ENCODE measurements at regions not wholly inside any gene's neighbourhood (a gene's known extent, or its start where the extent isn't known, plus 50 kb on each side); places are given as distances from the start of the nearest gene placed in this dataset.
"Not testable (repeated sequence)": the region's sequence is repeated elsewhere in the genome, so short reads cannot be mapped to it uniquely, and the experiment has no call there.

- no peak for DNase-seq (ENCODE audit: low read depth in 1 of 2, low spot score in 1 of 2)
- no peaks in the 10 kb centered on the region for H3K36me3 ChIP-seq
- no peaks in the 10 kb centered on the region for H3K9me3 ChIP-seq (ENCODE audit: low read depth)
- no peak for TF ChIP-seq CTCF (IDR thresholded peaks at IDR 0.05; ENCODE audit: low read depth, low read length)
- H3K4me3 ChIP-seq: no peak overlapping the region
- H3K4me1 ChIP-seq (ENCODE audit: low read depth): no peaks in the 10 kb centered on the region
- H3K27ac ChIP-seq: no peak overlapping the region
- H3K27me3 ChIP-seq: peaks cover 6% of the 10 kb centered on the region
These were observed 347.3 kb downstream of the TEX29 start for GRCh38 chr13:111667757-111668156.

GRCh38 chr13:111668451-111668850 lies 348.0 kb downstream of the TEX29 start:
- no peak overlapping the region for H3K27ac ChIP-seq

GRCh38 chr13:111672198-111672597 lies 351.8 kb downstream of the TEX29 start:
- not testable (repeated sequence) for H3K27ac ChIP-seq; H3K4me3 ChIP-seq; H3K27me3 ChIP-seq; H3K36me3 ChIP-seq; H3K4me1 ChIP-seq (ENCODE audit: low read depth); DNase-seq (ENCODE audit: low read depth in 1 of 2, low spot score in 1 of 2); H3K9me3 ChIP-seq (ENCODE audit: low read depth)

More at GRCh38 chr13:111668451-111668850, 348.0 kb downstream of the TEX29 start:
- TF ChIP-seq CTCF (IDR thresholded peaks at IDR 0.05; ENCODE audit: low read depth, low read length): no peak
- no peaks in the 10 kb centered on the region for H3K4me1 ChIP-seq (ENCODE audit: low read depth)
- no peak overlapping the region for H3K4me3 ChIP-seq
- no peak for DNase-seq (ENCODE audit: low read depth in 1 of 2, low spot score in 1 of 2)
- H3K9me3 ChIP-seq (ENCODE audit: low read depth): no peaks in the 10 kb centered on the region
- H3K27me3 ChIP-seq: peaks cover 6% of the 10 kb centered on the region
- H3K36me3 ChIP-seq: no peaks in the 10 kb centered on the region

GRCh38 chr13:111678120-111678882 lies 357.9 kb downstream of the TEX29 start:
- H3K9me3 ChIP-seq (ENCODE audit: low read depth); H3K4me1 ChIP-seq (ENCODE audit: low read depth); H3K27ac ChIP-seq; H3K27me3 ChIP-seq; DNase-seq (ENCODE audit: low read depth in 1 of 2, low spot score in 1 of 2); H3K36me3 ChIP-seq; H3K4me3 ChIP-seq: not testable (repeated sequence)

- H3K9me3 ChIP-seq (ENCODE audit: low read depth); H3K36me3 ChIP-seq; H3K4me3 ChIP-seq; H3K27me3 ChIP-seq; DNase-seq (ENCODE audit: low read depth in 1 of 2, low spot score in 1 of 2); H3K4me1 ChIP-seq (ENCODE audit: low read depth); H3K27ac ChIP-seq: not testable (repeated sequence)
These were observed 359.2 kb downstream of the TEX29 start for GRCh38 chr13:111679645-111680044.

- H3K4me3 ChIP-seq; H3K36me3 ChIP-seq; H3K4me1 ChIP-seq (ENCODE audit: low read depth); DNase-seq (ENCODE audit: low read depth in 1 of 2, low spot score in 1 of 2); H3K27ac ChIP-seq; H3K9me3 ChIP-seq (ENCODE audit: low read depth); H3K27me3 ChIP-seq: not testable (repeated sequence)
These were observed 359.7 kb downstream of the TEX29 start for GRCh38 chr13:111680100-111680499.

- H3K27me3 ChIP-seq; H3K36me3 ChIP-seq; H3K4me1 ChIP-seq (ENCODE audit: low read depth); DNase-seq (ENCODE audit: low read depth in 1 of 2, low spot score in 1 of 2); H3K9me3 ChIP-seq (ENCODE audit: low read depth); H3K4me3 ChIP-seq; H3K27ac ChIP-seq: not testable (repeated sequence)
These were observed 371.6 kb downstream of the TEX29 start for GRCh38 chr13:111692028-111692427.

GRCh38 chr13:111696121-111696520 lies 370.8 kb upstream of the SOX1 start:
- not testable (repeated sequence) for H3K9me3 ChIP-seq (ENCODE audit: low read depth); H3K36me3 ChIP-seq; H3K4me1 ChIP-seq (ENCODE audit: low read depth); H3K27ac ChIP-seq; DNase-seq (ENCODE audit: low read depth in 1 of 2, low spot score in 1 of 2); H3K27me3 ChIP-seq; H3K4me3 ChIP-seq

- H3K4me3 ChIP-seq; DNase-seq (ENCODE audit: low read depth in 1 of 2, low spot score in 1 of 2); H3K9me3 ChIP-seq (ENCODE audit: low read depth): not testable (repeated sequence)
These were observed 364.9 kb upstream of the SOX1 start for GRCh38 chr13:111702059-111702458.

More at GRCh38 chr13:111702059-111702458, 364.9 kb upstream of the SOX1 start:
- H3K27ac ChIP-seq; H3K36me3 ChIP-seq; H3K4me1 ChIP-seq (ENCODE audit: low read depth); H3K27me3 ChIP-seq: not testable (repeated sequence)

Measured in cardiac muscle cell (in vitro differentiated cells and primary cell).